Left renal pelvis (tissue), 4 donors: ENCODE measurements at regions not wholly inside any gene's neighbourhood (a gene's known extent, or its start where the extent isn't known, plus 50 kb on each side); places are given as distances from the start of the nearest gene placed in this dataset.
"Not testable (repeated sequence)": the region's sequence is repeated elsewhere in the genome, so short reads cannot be mapped to it uniquely, and the experiment has no call there.

Experiments
- DNase-seq, 4 donors: peaks; one replicate each; pipeline ENCODE4 v3.0.0-alpha.2; 2013; ENCODE audit warnings: low read depth in 4 of 4, low spot score in 3 of 4

DNA sequence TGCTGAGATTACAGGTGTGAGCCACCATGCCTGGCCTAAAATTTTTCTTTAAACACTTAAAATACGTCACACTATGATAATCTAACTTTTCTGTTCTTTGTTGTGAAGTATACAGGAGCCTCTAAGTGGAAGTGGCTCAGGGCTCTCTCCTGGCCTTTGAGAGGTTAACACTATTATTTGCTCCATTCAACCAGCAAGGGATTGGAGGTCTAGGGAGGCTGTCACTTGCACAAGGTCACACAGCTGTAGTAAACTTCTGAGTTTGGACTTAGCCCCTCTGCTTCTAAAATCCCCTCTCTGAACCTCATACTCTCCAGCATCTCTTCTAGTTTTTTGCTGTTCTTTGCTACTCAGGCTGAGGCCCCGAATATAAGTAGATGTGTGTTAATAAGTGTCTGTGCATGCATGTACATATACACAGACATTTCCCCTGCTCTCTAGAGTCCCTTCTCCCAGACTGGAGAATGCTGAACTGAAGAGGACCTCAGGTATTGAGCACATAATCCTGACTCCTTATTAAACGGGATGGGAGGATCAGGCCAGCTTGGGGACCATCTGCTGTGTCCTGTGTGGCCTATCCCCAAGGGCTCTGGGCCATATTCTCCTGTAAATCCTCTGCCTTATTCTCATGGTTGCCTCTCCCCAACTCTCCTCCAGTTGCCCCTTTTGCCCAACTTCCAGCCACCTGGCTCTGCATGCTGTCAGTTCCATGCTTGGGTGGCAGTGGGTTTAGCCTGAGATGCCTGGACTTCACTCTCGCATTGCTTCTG is 87.0 kb upstream of the SPRY4 start:
- DNase-seq = no peak

DNA sequence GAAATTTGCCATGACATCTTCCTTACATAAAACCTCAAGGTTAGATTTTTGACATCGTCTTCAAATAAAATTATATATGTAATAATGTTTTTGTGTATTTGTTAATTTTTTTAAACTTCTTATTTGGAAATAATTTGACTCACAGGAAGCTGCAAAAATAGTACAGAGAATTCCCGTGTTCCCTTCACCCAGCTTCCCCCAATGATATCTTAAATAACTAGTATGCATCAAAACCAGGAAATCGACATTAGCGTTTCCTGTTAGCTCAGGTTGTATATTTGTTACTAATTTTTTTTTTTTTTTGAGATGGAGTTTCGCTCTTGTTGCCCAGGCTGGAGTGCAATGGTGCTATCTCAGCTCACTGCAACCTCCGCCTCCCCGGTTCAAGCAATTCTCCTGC is 86.3 kb upstream of the SPRY4 start:
- DNase-seq = no peak

DNA sequence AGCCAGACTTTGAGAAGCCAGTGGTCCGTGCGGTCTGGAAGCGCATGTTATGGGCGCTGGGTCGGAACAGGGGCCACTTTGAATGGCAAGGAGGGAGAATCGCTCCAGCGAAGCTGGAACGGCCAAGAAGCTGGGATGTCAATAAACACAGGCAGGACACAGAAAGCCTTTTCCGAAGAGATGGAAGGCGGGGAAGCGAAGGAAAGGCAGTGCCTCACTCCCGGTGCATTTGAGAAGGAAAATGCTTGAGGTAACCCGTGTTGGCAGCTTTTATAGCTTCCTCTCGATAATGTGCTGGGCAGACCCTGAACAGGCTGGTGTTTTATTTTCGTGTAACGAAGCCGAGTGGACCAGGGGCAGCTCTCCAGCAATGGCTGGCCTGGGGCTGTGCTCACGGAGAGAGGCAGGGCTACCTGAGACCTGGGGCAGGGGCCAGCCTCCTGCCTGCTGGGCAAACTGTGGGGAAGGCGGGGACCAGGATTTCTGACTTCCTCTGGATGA is 84.2 kb upstream of the SPRY4 start:
- no peak for DNase-seq

DNA sequence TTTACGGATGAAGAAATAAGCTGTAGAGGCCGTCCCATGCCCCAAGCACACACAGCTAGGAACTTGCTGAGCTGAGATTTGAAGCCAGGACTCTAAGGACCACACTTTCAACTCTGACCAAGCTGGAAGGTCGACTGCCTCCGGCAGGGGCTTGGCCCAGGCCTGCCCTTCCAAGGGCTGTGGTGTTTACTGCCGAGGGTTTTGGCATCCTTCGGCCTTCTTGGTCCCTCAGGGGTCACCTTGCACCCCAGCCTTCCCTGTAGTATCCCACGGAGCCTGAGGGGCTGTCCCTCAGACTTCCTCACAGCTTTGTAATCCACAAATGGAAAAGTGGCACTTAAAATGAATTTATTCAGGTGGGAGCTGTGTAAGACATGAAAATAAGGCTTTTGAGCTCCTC is 83.7 kb upstream of the SPRY4 start:
- no peak for DNase-seq

DNA sequence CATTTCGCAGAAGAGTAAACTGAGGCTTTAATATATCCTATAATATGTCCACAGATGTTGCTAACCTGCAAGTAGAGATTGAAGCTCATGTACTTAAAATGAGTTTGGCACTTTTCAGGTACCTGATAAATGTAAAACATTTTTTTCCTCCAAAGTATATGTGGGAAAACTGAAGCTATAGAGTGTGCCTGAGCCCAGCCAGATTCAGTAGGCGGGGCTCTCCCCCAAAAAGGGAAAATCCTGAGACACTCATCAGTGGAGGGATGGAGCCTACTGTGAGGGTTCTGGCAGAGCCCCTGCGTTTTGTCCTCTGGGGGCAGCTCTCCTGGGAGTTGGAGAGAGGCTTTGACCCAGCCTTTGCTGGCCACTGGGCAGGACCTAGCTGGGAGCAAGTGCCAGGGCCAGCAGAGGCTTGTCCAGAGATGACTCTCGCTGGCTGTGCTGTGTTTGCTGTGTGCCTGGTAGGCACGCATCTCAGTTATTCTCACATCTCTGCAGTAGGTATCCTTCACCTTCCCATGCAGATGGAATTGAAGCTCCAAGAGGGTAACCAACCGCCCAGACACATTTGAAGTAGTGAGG is 81.1 kb upstream of the SPRY4 start:
- no peak for DNase-seq

DNA sequence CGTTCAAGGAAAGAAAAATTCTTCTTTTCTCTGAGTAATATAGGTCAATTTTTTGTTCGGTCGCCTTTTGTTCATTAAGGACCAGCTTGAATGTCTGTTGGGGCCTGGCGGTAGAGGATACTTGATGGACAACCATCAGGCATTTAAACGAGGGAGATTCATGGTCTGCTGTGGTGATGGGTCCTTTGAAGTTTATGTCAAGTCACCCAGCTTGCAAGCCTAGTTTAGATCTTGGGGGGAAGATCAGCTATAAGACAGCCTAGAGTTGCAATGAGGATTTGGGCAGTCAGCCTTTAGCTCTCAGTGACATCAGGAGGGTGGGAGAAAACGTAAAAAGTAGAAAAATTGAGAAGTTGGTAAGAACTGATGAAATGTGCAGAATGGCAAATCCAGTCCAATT is 80.2 kb upstream of the SPRY4 start:
- DNase-seq = no peak

DNA sequence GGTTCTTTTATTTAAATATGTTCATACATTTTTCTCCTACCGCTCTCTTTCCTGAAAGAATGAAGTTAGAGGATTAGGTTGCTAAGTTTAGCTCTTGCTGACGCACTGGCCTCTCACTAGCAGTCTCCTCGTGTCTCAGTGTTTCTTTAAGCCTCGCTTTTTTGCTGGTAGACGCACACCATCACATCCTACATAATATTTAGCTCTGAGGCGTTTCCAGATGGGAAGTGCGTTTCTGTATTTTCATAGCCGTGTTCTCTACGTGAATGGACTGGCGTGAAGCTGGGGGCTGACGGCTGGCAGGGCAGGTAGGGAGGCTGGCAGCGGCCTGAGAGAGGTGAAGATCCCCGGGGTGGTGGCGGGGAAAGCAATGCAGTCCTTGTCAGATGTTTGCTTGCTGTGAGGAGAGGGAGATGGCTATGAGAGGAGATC is 79.2 kb upstream of the SPRY4 start:
- DNase-seq = no peak

DNA sequence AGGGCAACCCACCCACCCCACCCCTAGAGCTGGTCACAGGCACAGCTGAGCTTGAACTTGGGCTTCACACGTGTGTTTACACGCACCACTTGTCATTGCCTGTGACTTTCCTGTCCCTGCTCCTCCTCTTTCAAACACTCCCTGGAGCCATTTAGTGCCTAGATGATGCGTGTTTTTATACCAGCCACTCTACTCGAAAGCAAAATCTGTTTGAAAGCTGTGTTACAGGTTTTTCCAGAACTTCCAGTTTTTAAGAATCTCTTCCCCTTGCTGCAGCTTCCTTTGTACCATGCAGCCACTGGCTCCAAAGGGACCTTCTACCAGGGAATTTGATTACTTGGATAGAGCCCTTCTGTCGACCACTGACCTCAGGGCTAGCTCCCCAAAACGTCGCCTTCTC is 78.8 kb upstream of the SPRY4 start:
- DNase-seq = peak in 2 of 4 donors; percentile 71 to 72

DNA sequence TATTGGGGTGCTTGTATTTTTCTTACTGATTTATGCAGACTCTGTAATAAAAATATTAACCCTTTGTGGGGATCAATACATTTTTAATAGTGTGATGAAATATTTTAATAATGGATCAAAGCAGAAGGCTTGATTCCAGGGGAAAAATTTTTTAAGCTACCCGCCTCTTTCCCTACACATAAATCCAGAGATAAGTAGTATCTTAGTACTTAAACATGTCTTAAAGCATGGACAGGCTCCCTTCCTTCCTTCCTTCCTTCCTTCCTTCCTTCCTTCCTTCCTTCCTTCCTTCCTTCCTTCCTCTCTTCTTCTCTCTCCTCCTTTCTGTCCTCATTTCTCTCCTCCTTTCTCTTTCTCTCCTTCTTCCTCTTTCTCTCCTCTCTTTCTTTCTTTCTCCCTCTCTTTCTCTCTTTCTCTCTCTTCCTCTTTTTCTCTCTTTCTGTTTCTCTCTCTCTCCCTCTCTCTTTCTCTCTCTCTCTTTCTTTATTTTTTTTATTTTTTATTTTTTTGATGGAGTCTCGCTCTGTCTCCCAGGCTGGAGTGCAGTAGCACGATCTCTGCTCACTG is 78.0 kb upstream of the SPRY4 start:
- DNase-seq = no peak

DNA sequence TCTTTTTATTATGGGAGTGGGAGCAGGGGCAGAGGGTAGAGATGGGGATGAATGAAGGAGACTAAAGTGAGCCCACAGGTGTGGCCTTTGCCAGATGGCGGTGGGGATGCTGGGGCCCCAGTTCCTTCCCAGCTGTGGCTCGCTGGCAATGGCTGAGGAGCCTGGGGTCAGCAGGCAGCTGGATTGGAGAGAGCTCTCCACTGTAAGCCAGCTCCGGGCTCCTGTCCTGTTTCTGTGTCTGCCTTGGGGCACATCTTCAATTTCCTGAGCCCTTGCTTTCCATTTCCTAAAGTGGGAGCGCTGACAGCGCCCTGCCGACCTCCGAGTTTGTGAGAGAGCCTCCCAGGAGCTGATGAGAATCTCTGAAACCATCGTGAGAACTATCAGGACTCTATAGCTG is 75.6 kb upstream of the SPRY4 start:
- no peak for DNase-seq

DNA sequence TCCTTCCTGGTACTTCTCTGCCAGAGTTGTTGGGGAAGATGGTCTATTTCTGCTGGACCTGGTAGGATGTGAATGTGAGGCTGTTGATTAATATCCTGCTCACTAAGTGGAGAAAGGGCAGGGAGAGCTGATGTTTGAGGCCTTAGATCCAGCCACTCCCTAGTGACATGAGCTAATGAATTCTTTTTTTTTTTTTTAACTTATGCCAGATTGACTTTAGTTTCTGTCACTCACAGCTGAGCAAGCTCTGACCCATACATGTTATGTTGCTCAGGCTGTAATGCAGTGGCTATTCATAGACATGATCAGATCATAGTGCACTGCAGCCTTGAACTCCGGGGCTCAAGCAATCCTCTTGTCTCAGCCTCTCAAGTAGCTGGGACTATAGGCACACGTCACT is 75.1 kb upstream of the SPRY4 start:
- DNase-seq = no peak

DNA sequence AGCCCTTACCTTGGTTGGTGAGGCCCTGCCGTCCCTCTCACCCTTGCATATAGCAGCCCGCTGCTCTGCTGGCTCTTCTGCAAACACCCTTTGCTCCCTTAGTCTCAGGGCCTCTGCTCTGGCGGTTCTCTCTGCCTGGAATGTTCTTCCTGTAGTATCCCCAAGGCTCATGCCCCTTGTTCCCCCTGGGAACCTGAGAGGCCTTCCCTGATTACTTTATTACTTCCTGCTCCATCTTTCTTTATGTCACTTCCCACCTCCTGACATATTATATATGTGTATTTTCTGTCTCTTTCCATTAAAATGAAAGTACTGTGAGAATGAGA is 73.9 kb upstream of the SPRY4 start:
- DNase-seq = no peak

DNA sequence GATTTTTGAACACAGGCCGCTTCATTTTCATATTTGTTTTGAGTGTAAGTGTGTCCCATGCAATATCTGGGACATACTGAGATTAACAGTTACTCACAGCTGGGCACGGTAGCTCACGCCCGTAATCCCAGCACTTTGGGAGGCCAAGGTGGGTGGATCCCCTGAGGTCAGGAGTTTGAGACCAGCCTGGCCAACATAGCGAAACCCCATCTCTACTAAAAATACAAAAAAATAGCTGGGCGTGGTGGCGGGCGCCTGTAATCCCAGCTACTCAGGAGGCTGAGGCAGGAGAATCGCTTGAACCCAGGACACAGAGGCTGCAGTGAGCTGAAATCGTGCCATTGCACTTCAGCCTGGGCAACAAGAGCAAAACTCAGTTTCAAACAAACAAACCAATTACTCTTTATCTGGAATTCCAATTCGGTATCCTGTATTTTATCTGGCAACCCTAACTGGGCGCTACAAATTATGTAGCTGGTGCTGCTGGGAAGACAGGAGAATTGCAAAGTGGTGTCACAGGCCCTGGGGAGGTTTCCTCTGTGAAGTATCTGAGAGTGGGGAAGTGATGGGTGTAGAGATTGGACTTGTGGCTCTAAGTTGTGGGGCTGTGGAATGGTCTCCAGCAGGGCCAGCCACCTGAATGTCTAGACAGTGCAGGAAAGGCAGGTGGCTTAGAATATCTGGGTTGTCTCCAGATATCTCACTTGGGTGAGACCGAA is 73.3 kb upstream of the SPRY4 start:
- not testable (repeated sequence) for DNase-seq

DNA sequence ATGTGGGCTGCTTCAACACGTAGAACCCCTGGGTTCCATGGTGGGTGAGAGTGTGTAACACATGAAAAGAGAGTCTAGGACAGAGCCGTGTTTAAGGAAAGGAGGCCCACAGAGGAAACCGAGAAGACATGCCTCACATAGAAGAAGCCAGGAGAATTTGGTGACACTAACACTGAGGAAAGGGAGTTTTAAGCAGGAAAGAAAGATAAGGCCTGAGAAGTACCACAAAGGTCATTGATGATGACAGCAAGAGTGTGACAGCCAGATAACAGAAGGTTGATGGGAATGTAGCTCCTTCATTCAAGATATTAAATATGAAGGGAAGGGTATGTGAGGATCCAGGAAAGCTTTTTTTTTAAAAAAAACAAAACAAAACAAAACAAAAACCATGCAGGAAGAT is 72.4 kb upstream of the SPRY4 start:
- DNase-seq = no peak

DNA sequence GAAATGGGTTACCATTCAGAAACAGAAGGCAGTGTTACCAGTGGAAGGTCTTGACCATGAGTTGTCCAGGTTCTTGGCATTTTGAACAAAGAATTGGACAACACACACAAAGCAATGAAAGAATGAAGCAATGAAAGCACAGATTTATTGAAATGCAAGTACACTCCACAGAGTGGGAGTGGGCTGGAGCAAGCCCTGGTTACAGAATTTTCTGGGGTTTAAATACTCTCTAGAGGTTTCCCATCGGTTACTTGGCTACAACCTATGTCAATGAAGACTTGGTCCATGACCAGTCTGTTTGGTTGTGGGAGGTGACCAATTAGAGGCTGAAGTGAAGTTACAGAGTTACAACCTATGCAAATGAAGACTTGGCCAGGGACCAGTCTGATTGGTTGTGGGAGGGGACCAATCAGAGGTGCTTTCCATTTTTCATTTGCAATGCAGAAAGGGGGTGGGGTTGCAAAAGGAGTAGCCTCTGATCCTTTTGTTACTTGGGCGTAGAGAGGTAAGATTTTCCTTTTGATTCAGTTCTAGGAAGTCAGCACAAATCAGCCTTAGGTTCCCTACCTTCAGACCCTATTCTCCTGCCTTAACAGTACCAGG is 71.7 kb upstream of the SPRY4 start:
- no peak for DNase-seq

DNA sequence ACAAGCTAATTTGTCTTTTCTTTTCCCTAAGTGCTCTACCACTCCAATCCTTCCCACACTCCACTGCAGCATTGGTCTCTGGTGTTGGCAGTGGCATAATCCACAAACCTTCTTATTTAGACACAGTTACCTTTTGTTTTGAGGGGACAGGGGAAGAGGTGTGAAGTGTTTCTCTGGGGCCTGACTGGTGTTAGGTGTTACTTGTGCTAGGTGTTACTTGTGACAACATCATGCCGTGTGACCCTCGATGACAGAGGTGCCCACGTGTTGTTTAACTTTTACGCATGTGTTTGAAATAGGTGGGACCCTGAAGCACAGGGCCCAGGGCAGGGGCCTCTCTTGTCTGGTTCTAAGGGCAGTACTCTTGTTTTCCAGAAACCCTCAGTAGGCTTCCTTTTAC is 70.5 kb upstream of the SPRY4 start:
- no peak for DNase-seq

DNA sequence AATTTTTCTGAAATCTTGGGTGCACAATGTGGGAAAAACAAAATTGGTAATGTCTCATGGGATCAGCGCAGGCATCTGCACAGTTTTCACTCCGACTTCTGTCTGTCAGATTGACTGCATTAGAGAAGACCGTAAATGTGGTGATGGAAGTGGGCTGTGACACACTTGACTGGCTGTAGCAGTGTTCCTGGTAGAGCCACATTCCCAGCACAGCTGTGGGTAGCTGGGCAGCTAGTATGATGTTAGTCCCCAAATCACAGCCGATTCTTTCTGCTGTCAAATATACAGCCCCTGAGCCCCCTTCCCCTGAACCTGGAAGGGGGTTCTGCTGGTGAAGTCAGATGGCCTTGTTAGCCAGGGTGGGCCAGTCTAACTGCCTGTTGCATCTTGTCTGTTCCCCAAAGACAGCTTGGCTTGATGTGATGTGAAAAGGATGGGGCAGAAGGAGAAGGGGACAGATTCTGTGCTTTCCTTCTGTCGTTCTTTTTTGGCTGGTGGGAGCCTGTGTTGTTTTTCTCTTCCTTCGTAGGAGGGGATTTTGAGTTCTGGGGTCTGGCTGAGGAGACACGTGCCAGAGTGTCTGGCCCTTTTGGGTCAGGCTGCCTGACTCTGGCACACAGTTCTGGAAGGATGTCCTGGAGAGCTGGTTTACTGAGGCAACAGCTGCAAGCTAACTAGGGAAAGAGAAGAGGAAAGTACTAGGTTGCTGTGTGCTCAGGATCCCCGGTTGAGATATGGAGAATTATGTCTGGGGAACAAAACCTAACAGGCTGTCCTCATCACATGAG is 66.4 kb upstream of the SPRY4 start:
- DNase-seq = no peak

DNA sequence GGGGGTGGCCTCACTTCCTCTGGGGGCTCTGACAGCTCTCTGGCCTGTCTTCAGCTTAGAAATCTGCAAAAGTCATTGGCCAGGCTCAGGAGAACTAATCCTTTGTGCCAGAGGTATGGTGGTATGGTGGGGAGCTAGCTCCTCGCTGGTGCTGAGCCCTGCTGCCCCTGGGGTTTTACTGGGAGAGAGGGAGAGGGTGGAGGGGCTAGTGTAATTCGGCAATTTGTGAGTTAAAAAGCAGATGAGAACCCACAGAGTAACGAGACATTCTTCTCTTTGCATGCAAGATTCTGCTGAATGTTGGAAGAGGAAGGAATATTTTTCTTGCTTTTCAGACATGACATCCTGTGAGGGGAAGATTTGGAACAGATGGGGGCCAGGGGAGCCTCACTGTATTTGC is 65.5 kb upstream of the SPRY4 start:
- DNase-seq = no peak

DNA sequence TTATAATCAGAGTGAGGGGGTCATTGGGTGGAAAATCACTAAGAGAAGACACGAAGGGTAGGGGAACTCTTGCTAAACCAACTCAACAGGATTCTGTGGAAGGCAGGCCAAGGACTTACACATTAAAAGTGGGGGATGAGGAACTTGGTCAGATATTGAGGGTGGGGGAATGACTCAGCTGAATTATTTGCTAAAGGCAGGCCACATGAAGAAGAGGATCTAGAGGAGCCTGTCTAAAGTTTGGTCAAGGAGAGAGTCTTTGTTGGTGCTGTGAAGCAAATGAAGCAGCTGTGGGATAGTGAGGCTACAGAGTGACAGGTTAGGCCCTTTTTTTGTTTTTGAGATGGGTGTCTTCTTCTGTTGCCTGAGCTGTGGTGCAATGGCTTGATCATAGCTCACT is 63.9 kb upstream of the SPRY4 start:
- DNase-seq = no peak

DNA sequence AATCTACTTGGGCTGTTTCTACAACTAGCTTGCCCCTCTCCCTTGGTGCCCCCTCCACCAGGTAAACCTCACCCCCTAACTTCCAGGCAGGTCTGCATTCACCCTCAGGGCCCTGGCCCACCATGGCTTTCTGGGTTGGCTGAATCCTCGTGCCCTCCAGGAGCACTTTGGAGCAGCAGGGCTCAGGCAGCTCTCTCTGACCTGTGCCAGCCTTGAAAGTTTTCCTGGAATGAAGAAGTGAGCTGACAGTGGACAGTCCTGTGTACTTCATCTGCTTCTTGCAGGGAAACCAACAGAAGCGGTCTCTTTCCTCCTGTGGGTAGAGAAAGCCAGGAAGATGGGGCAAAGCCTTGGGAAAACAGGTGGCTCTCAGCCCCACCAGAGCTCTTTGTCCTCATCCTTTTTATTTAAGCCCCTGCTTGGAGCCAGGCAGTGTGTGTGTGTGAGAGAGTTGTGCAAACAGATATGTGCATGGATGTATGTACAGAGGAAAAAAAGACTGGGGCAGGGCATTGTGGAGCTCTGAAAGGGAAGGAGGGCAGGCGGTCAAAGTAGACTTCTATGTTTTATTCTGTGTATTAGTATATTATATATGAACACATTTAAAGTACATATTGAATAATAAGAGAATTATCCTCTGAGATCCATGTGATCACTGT is 62.3 kb upstream of the SPRY4 start:
- no peak for DNase-seq
